Epithelial cell of prostate (primary cell): ENCODE measurements at regions not wholly inside any gene's neighbourhood (a gene's known extent, or its start where the extent isn't known, plus 50 kb on each side); places are given as distances from the start of the nearest gene placed in this dataset.
"Not testable (repeated sequence)": the region's sequence is repeated elsewhere in the genome, so short reads cannot be mapped to it uniquely, and the experiment has no call there.

Experiments
- DNase-seq: peaks from one replicate; pipeline ENCODE4 v3.0.0-alpha.2; 2011; ENCODE audit warnings: low read depth, low spot score
- H3K27ac ChIP-seq: fragments of 450-650 bp; 2 replicates; pipeline ENCODE4 v1.5.1; 2017; ENCODE audit warnings: mild to moderate bottlenecking

- not testable (repeated sequence) for H3K27ac ChIP-seq, DNase-seq
These were observed 296.3 kb downstream of the BCL2L11 start for GRCh38 chr2:111417026-111417425.

GRCh38 chr2:111418091-111418875 lies 297.6 kb downstream of the BCL2L11 start:
- not testable (repeated sequence) for DNase-seq, H3K27ac ChIP-seq

GRCh38 chr2:111420074-111420473 lies 299.4 kb downstream of the BCL2L11 start:
- H3K27ac ChIP-seq, DNase-seq: not testable (repeated sequence)

GRCh38 chr2:111420835-111421234 lies 300.1 kb downstream of the BCL2L11 start:
- not testable (repeated sequence) for H3K27ac ChIP-seq, DNase-seq

GRCh38 chr2:111421949-111422348 lies 301.2 kb downstream of the BCL2L11 start:
- H3K27ac ChIP-seq, DNase-seq: not testable (repeated sequence)

GRCh38 chr2:111422562-111422961 lies 301.8 kb downstream of the BCL2L11 start:
- not testable (repeated sequence) for DNase-seq, H3K27ac ChIP-seq

GRCh38 chr2:111423184-111423583 lies 302.5 kb downstream of the BCL2L11 start:
- not testable (repeated sequence) for H3K27ac ChIP-seq, DNase-seq

- not testable (repeated sequence) for H3K27ac ChIP-seq, DNase-seq
These were observed 303.5 kb downstream of the BCL2L11 start for GRCh38 chr2:111424176-111424575.

- DNase-seq, H3K27ac ChIP-seq: not testable (repeated sequence)
These were observed 304.2 kb downstream of the BCL2L11 start for GRCh38 chr2:111424851-111425309.

GRCh38 chr2:111425789-111426201 lies 305.1 kb downstream of the BCL2L11 start:
- not testable (repeated sequence) for H3K27ac ChIP-seq, DNase-seq

- not testable (repeated sequence) for H3K27ac ChIP-seq, DNase-seq
These were observed 306.6 kb downstream of the BCL2L11 start for GRCh38 chr2:111427346-111427745.

GRCh38 chr2:111428915-111429314 lies 308.2 kb downstream of the BCL2L11 start:
- not testable (repeated sequence) for DNase-seq, H3K27ac ChIP-seq

GRCh38 chr2:111429353-111429752 lies 308.6 kb downstream of the BCL2L11 start:
- H3K27ac ChIP-seq = not testable (repeated sequence)

GRCh38 chr2:111430817-111431661 lies 310.3 kb downstream of the BCL2L11 start:
- not testable (repeated sequence) for H3K27ac ChIP-seq, DNase-seq

More at GRCh38 chr2:111429353-111429752, 308.6 kb downstream of the BCL2L11 start:
- not testable (repeated sequence) for DNase-seq

- not testable (repeated sequence) for H3K27ac ChIP-seq, DNase-seq
These were observed 311.7 kb downstream of the BCL2L11 start for GRCh38 chr2:111432423-111432822.

- not testable (repeated sequence) for DNase-seq, H3K27ac ChIP-seq
These were observed 312.3 kb downstream of the BCL2L11 start for GRCh38 chr2:111432916-111433499.

GRCh38 chr2:111433892-111434607 lies 313.3 kb downstream of the BCL2L11 start:
- not testable (repeated sequence) for DNase-seq, H3K27ac ChIP-seq

GRCh38 chr2:111434608-111434939 lies 313.9 kb downstream of the BCL2L11 start:
- H3K27ac ChIP-seq, DNase-seq: not testable (repeated sequence)

- DNase-seq, H3K27ac ChIP-seq: not testable (repeated sequence)
These were observed 315.0 kb downstream of the BCL2L11 start for GRCh38 chr2:111435553-111436310.
